ENCODE measurements at regions not wholly inside any gene's neighbourhood (a gene's known extent, or its start where the extent isn't known, plus 50 kb on each side); places are given as distances from the start of the nearest gene placed in this dataset.

GRCh38 chr2:78262713-78263375 lies 740.7 kb upstream of the LRRTM4 start:
- H3K9me3 ChIP-seq (ENCODE audit: insufficient read depth, low read length, severe bottlenecking), result no peaks in the 10 kb centered on the region
- DNase-seq, result no peak
- H3K9ac ChIP-seq (ENCODE audit: low read depth, low read length), result no peak overlapping the region
- TF ChIP-seq EZH2 (IDR thresholded peaks at IDR 0.05; ENCODE audit: borderline replicate concordance, low read depth, low read length, severe bottlenecking) (no peak), CTCF (IDR thresholded peaks at IDR 0.05; ENCODE audit: borderline replicate concordance, extremely low read depth, low read length, poor library complexity, severe bottlenecking) (no peak)
- no peak overlapping the region for H3K27ac ChIP-seq (ENCODE audit: low read length)
- H2AFZ ChIP-seq (ENCODE audit: low read depth, low read length), result no peak overlapping the region
- no peaks in the 10 kb centered on the region for H3K4me1 ChIP-seq (ENCODE audit: insufficient read depth, low read length)
- H3K79me2 ChIP-seq (ENCODE audit: insufficient read depth, low read length), result no peaks in the 10 kb centered on the region
- no peak overlapping the region for H3K4me3 ChIP-seq (ENCODE audit: low read depth in 1 of 2, low read length in 2 of 2)
- no peak for ATAC-seq (ENCODE audit: insufficient read depth, low read depth)
- H3K27me3 ChIP-seq (ENCODE audit: insufficient read depth, low read length, poor library complexity), result no peaks in the 10 kb centered on the region
- H3K36me3 ChIP-seq (ENCODE audit: insufficient read depth, low read length), result no peaks in the 10 kb centered on the region
- no peak overlapping the region for H3K4me2 ChIP-seq (ENCODE audit: insufficient read depth, low read length)
- H4K20me1 ChIP-seq (ENCODE audit: insufficient read depth, low read length), result no peaks in the 10 kb centered on the region

GRCh38 chr2:78263571-78263970 lies 741.4 kb upstream of the LRRTM4 start:
- Histone ChIP-seq H3K9ac (ENCODE audit: low read depth, low read length) (no peak overlapping the region), H2AFZ (ENCODE audit: low read depth, low read length) (no peak overlapping the region), H3K4me1 (ENCODE audit: insufficient read depth, low read length) (no peaks in the 10 kb centered on the region), H3K27ac (ENCODE audit: low read length) (no peak overlapping the region), H3K9me3 (ENCODE audit: insufficient read depth, low read length, severe bottlenecking) (no peaks in the 10 kb centered on the region), H3K79me2 (ENCODE audit: insufficient read depth, low read length) (no peaks in the 10 kb centered on the region), H4K20me1 (ENCODE audit: insufficient read depth, low read length) (no peaks in the 10 kb centered on the region), H3K27me3 (ENCODE audit: insufficient read depth, low read length, poor library complexity) (no peaks in the 10 kb centered on the region), H3K4me3 (ENCODE audit: low read depth in 1 of 2, low read length in 2 of 2) (no peak overlapping the region), H3K4me2 (ENCODE audit: insufficient read depth, low read length) (no peak overlapping the region), H3K36me3 (ENCODE audit: insufficient read depth, low read length) (no peaks in the 10 kb centered on the region)
- ATAC-seq (ENCODE audit: insufficient read depth, low read depth) (no peak), DNase-seq (no peak)
- TF ChIP-seq CTCF (IDR thresholded peaks at IDR 0.05; ENCODE audit: borderline replicate concordance, extremely low read depth, low read length, poor library complexity, severe bottlenecking), result no peak
- TF ChIP-seq EZH2 (IDR thresholded peaks at IDR 0.05; ENCODE audit: borderline replicate concordance, low read depth, low read length, severe bottlenecking), result no peak

- Histone ChIP-seq H4K20me1 (ENCODE audit: insufficient read depth, low read length) (no peaks in the 10 kb centered on the region), H3K9me3 (ENCODE audit: insufficient read depth, low read length, severe bottlenecking) (no peaks in the 10 kb centered on the region), H3K4me2 (ENCODE audit: insufficient read depth, low read length) (no peak overlapping the region), H3K27ac (ENCODE audit: low read length) (no peak overlapping the region), H3K27me3 (ENCODE audit: insufficient read depth, low read length, poor library complexity) (no peaks in the 10 kb centered on the region), H3K4me3 (ENCODE audit: low read depth in 1 of 2, low read length in 2 of 2) (no peak overlapping the region), H3K4me1 (ENCODE audit: insufficient read depth, low read length) (no peaks in the 10 kb centered on the region), H2AFZ (ENCODE audit: low read depth, low read length) (no peak overlapping the region), H3K79me2 (ENCODE audit: insufficient read depth, low read length) (no peaks in the 10 kb centered on the region), H3K36me3 (ENCODE audit: insufficient read depth, low read length) (no peaks in the 10 kb centered on the region), H3K9ac (ENCODE audit: low read depth, low read length) (no peak overlapping the region)
- ATAC-seq (ENCODE audit: insufficient read depth, low read depth), result no peak
- TF ChIP-seq EZH2 (IDR thresholded peaks at IDR 0.05; ENCODE audit: borderline replicate concordance, low read depth, low read length, severe bottlenecking) (no peak), CTCF (IDR thresholded peaks at IDR 0.05; ENCODE audit: borderline replicate concordance, extremely low read depth, low read length, poor library complexity, severe bottlenecking) (no peak)
- DNase-seq, result no peak
These were observed 742.0 kb upstream of the LRRTM4 start for GRCh38 chr2:78264130-78264529.

Data from DND-41 (cell line).